Body of pancreas (tissue), 4 donors: ENCODE measurements at regions not wholly inside any gene's neighbourhood (a gene's known extent, or its start where the extent isn't known, plus 50 kb on each side); places are given as distances from the start of the nearest gene placed in this dataset.

Experiments used
- ATAC-seq: fragments of 150-250 bp; one replicate; pipeline ENCODE4 v1.9.1; 2016
- DNase-seq, 4 donors: peaks; one replicate each; pipeline ENCODE4 v3.0.0-alpha.2; 2019
- H3K27ac ChIP-seq, 4 donors: fragments of 200-600 bp; sonication (generic); 1 replicate in 3 of 4; 2 replicates in 1 of 4; pipeline versions ENCODE4 v1.5.1 to v1.6.1; 2016 to 2019; ENCODE audit warnings: mild to moderate bottlenecking in 1 of 4, mixed read lengths in 1 of 4, moderate library complexity in 1 of 4
- H3K27me3 ChIP-seq, 2 donors: fragments of 200-600 bp; sonication (generic); one replicate each; pipeline ENCODE4 v1.6.0; 2016; ENCODE audit warnings: mild to moderate bottlenecking in 1 of 2
- H3K36me3 ChIP-seq, 2 donors: fragments of 200-600 bp; sonication (generic); replicated peaks in 1 of 2; 2 replicates each; pipeline ENCODE4 v1.5.1; 2016; ENCODE audit warnings: low read depth in 2 of 2; ENCODE audit not compliant: insufficient read depth in 1 of 2
- H3K4me1 ChIP-seq: fragments of 200-600 bp; sonication (generic); one replicate; pipeline ENCODE4 v1.6.0; 2016
- H3K4me3 ChIP-seq, 2 donors: fragments of 200-600 bp; sonication (generic); 1 replicate in 1 of 2; 2 replicates in 1 of 2; pipeline ENCODE4 v1.5.1; 2016 to 2019
- H3K9me3 ChIP-seq, 3 donors: fragments of 200-600 bp; sonication (generic); 1 replicate in 2 of 3; 2 replicates in 1 of 3; pipeline ENCODE4 v1.5.1; 2016
- POLR2A ChIP-seq, 3 donors: fragments of 450-650 bp; IDR thresholded peaks; one replicate each; pipeline ENCODE4 v1.6.1; 2016; ENCODE audit warnings: antibody characterized with exemption in 3 of 3, mild to moderate bottlenecking in 2 of 3
- WGBS, 2 donors: methylation state at CpG; one replicate each; pipeline ENCODE4 v1.1.5; 2017; 5-methylcytosine and 5-hydroxymethylcytosine counted together
- intact Hi-C: fragments of 100-400 bp; cut with DNase I; formaldehyde crosslinking; loops from one replicate; pipeline ENCODE4 v1.15.1; 2023
- TF ChIP-seq, protein P1 (sequence below), 7 experiments: fragments of 450-650 bp in 4 of 7; fragments of 200-600 bp in 3 of 7; sonication (generic) in 3 of 7; IDR thresholded peaks; one replicate each; pipeline ENCODE4 v1.5.1; 2016 to 2019; ENCODE audit warnings: antibody characterized with exemption in 7 of 7

GRCh38 chr4:58111818-58112217, 1001.6 kb upstream of the IGFBP7 start:
- Histone ChIP-seq H3K27me3 (no peaks in the 10 kb centered on the region), H3K27ac (no peak overlapping the region), H3K4me3 (no peak overlapping the region), H3K36me3 (no peaks in the 10 kb centered on the region), H3K4me1 (no peaks in the 10 kb centered on the region), H3K9me3 (no peaks in the 10 kb centered on the region)
- intact Hi-C loops, result no loop called here
- TF ChIP-seq, protein P1, sequence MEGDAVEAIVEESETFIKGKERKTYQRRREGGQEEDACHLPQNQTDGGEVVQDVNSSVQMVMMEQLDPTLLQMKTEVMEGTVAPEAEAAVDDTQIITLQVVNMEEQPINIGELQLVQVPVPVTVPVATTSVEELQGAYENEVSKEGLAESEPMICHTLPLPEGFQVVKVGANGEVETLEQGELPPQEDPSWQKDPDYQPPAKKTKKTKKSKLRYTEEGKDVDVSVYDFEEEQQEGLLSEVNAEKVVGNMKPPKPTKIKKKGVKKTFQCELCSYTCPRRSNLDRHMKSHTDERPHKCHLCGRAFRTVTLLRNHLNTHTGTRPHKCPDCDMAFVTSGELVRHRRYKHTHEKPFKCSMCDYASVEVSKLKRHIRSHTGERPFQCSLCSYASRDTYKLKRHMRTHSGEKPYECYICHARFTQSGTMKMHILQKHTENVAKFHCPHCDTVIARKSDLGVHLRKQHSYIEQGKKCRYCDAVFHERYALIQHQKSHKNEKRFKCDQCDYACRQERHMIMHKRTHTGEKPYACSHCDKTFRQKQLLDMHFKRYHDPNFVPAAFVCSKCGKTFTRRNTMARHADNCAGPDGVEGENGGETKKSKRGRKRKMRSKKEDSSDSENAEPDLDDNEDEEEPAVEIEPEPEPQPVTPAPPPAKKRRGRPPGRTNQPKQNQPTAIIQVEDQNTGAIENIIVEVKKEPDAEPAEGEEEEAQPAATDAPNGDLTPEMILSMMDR (IDR thresholded peaks at IDR 0.05), result no peak
- no peak for TF ChIP-seq POLR2A (IDR thresholded peaks at IDR 0.05)
- 26 to 28% methylated on average over 2 of the region's 2 CpGs for WGBS, 2 donors
- DNase-seq, result no peak
- ATAC-seq, result no peak

- TF ChIP-seq POLR2A (IDR thresholded peaks at IDR 0.05), result no peak
- TF ChIP-seq, protein P1 (IDR thresholded peaks at IDR 0.05), result no peak
- ATAC-seq (no peak), DNase-seq (no peak)
- 75 to 94% methylated on average over 4 of the region's 4 CpGs for WGBS, 2 donors
- Histone ChIP-seq H3K27ac (no peak overlapping the region), H3K9me3 (no peaks in the 10 kb centered on the region), H3K27me3 (no peaks in the 10 kb centered on the region), H3K36me3 (no peaks in the 10 kb centered on the region), H3K4me3 (no peak overlapping the region), H3K4me1 (no peaks in the 10 kb centered on the region)
- intact Hi-C loops, result no loop called here
Measured at GRCh38 chr4:58093352-58093751, 983.2 kb upstream of the IGFBP7 start.

- no peak for ATAC-seq
- Histone ChIP-seq H3K27me3 (no peaks in the 10 kb centered on the region), H3K27ac (no peak overlapping the region), H3K4me1 (no peaks in the 10 kb centered on the region), H3K36me3 (no peaks in the 10 kb centered on the region), H3K9me3 (no peaks in the 10 kb centered on the region), H3K4me3 (no peak overlapping the region)
- no peak for DNase-seq
- intact Hi-C loops, result no loop called here
- TF ChIP-seq, protein P1 (IDR thresholded peaks at IDR 0.05), result no peak
- TF ChIP-seq POLR2A (IDR thresholded peaks at IDR 0.05), result no peak
Measured at GRCh38 chr4:58090539-58090938, 980.4 kb upstream of the IGFBP7 start.

- no peaks in the 10 kb centered on the region for H3K4me1 ChIP-seq
Measured at GRCh38 chr4:58081356-58081755, 971.2 kb upstream of the IGFBP7 start.

DNA sequence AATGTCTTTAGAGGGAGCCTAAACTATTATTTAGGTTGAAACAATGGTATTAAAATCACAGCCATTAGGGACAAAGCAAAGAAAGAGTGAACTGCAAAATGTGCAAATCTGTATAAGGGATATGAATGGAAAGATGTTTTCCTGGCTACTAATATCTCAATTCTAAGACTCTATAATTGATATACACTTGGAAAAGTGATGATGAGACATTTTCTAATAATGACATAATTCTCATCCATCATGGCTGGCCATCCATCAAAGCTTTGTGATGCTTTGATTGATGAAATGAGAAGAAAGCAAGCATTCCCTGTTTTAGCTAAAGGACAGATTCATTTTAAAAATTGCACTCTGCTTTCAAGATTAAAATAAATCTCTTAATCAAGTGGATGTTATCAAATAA, 965.5 kb upstream of the IGFBP7 start:
- H3K9me3 ChIP-seq, result no peaks in the 10 kb centered on the region
- H3K36me3 ChIP-seq, result no peaks in the 10 kb centered on the region
- H3K4me3 ChIP-seq, result no peak overlapping the region
- H3K27ac ChIP-seq, result no peak overlapping the region
- no peaks in the 10 kb centered on the region for H3K4me1 ChIP-seq
- TF ChIP-seq, protein P1 (IDR thresholded peaks at IDR 0.05), result no peak
- no peak for TF ChIP-seq POLR2A (IDR thresholded peaks at IDR 0.05)
- no peaks in the 10 kb centered on the region for H3K27me3 ChIP-seq
- DNase-seq, result no peak
- intact Hi-C loops, result no loop called here
- ATAC-seq, result no peak

More at GRCh38 chr4:58081356-58081755, 971.2 kb upstream of the IGFBP7 start:
- Histone ChIP-seq H3K4me3 (no peak overlapping the region), H3K27me3 (no peaks in the 10 kb centered on the region), H3K36me3 (no peaks in the 10 kb centered on the region), H3K27ac (no peak overlapping the region), H3K9me3 (no peaks in the 10 kb centered on the region)
- TF ChIP-seq POLR2A (IDR thresholded peaks at IDR 0.05), result no peak
- TF ChIP-seq, protein P1 (IDR thresholded peaks at IDR 0.05), result no peak
- DNase-seq (no peak), ATAC-seq (no peak)
- intact Hi-C loops, result no loop called here
